HL-60 (cell line): ENCODE measurements at regions not wholly inside any gene's neighbourhood (a gene's known extent, or its start where the extent isn't known, plus 50 kb on each side); places are given as distances from the start of the nearest gene placed in this dataset.

Source experiments
- DNase-seq, 2 experiments: peaks; one replicate each; pipeline ENCODE4 v3.0.0-alpha.2; 2010 to 2020; ENCODE audit warnings: low read depth in 1 of 2, low spot score in 1 of 2
- H3K27ac ChIP-seq: fragments of 250-450 bp; sonication (Bioruptor Pico); replicated peaks from 2 replicates; pipeline ENCODE4 v1.5.1; 2020; ENCODE audit warnings: mild to moderate bottlenecking, moderate library complexity
- H3K27me3 ChIP-seq: fragments of 250-450 bp; sonication (Bioruptor Pico); 2 replicates; pipeline ENCODE4 v1.5.1; 2021; ENCODE audit warnings: mild to moderate bottlenecking, moderate library complexity; ENCODE audit not compliant: insufficient read depth, poor library complexity, severe bottlenecking
- H3K4me3 ChIP-seq: replicated peaks from 2 replicates; pipeline ENCODE4 v1.5.1; 2011; ENCODE audit warnings: mild to moderate bottlenecking, control low read depth, low read length; ENCODE audit not compliant: insufficient read depth
- CTCF ChIP-seq: IDR thresholded peaks from one replicate; pipeline ENCODE4 v1.5.1; 2011; ENCODE audit warnings: low read length, control low read depth, inconsistent platforms; ENCODE audit not compliant: insufficient read depth
- GABPA ChIP-seq: IDR thresholded peaks from 2 replicates; pipeline ENCODE4 v1.6.1; 2012; ENCODE audit warnings: low read depth
- POLR2AphosphoS5 ChIP-seq: IDR thresholded peaks from 2 replicates; pipeline ENCODE4 v1.6.1; 2012; ENCODE audit warnings: low read depth
- SPI1 ChIP-seq: IDR thresholded peaks from 2 replicates; pipeline ENCODE4 v1.6.1; 2012; ENCODE audit warnings: low read depth, mild to moderate bottlenecking, borderline replicate concordance
- TF ChIP-seq, protein P1 (sequence below): IDR thresholded peaks from 2 replicates; pipeline ENCODE4 v1.6.1; 2012; ENCODE audit warnings: low read depth; ENCODE audit not compliant: insufficient replicate concordance

GRCh38 chr16:54466233-54466632, 179.6 kb upstream of the IRX3 start:
- Histone ChIP-seq H3K27me3 (no peaks in the 10 kb centered on the region), H3K4me3 (no peak overlapping the region), H3K27ac (no peak overlapping the region)
- TF ChIP-seq, protein P1, sequence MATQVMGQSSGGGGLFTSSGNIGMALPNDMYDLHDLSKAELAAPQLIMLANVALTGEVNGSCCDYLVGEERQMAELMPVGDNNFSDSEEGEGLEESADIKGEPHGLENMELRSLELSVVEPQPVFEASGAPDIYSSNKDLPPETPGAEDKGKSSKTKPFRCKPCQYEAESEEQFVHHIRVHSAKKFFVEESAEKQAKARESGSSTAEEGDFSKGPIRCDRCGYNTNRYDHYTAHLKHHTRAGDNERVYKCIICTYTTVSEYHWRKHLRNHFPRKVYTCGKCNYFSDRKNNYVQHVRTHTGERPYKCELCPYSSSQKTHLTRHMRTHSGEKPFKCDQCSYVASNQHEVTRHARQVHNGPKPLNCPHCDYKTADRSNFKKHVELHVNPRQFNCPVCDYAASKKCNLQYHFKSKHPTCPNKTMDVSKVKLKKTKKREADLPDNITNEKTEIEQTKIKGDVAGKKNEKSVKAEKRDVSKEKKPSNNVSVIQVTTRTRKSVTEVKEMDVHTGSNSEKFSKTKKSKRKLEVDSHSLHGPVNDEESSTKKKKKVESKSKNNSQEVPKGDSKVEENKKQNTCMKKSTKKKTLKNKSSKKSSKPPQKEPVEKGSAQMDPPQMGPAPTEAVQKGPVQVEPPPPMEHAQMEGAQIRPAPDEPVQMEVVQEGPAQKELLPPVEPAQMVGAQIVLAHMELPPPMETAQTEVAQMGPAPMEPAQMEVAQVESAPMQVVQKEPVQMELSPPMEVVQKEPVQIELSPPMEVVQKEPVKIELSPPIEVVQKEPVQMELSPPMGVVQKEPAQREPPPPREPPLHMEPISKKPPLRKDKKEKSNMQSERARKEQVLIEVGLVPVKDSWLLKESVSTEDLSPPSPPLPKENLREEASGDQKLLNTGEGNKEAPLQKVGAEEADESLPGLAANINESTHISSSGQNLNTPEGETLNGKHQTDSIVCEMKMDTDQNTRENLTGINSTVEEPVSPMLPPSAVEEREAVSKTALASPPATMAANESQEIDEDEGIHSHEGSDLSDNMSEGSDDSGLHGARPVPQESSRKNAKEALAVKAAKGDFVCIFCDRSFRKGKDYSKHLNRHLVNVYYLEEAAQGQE: no peak
- no peak for TF ChIP-seq GABPA
- DNase-seq: no peak

DNA sequence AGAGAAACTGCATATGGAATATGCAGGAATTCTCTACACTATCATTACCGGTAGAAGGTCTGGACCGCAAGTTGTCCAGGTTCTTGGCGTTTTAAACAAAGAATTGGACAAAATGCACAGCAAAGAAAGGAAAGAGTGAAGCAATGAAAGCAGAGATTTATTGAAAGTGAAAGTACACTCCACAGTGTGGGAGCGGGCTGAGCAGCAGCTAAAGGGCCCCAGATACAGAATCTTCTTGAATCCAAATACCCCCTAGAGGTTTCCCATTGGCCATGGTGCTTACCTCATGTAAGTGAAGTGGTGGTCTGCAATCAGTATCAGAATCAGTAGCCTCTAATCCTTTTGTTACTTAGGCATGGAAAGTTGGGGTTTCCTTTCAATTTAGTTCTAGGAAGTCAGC, 178.5 kb upstream of the IRX3 start:
- TF ChIP-seq GABPA (no peak), POLR2AphosphoS5 (no peak), CTCF (no peak), SPI1 (no peak)
- TF ChIP-seq, protein P1: no peak
- no peak for DNase-seq

GRCh38 chr16:54462771-54463170, 176.2 kb upstream of the IRX3 start:
- Histone ChIP-seq H3K27ac (no peak overlapping the region), H3K4me3 (no peak overlapping the region), H3K27me3 (no peaks in the 10 kb centered on the region)
- TF ChIP-seq POLR2AphosphoS5: no peak
- no peak for DNase-seq

More for the DNA sequence above, 178.5 kb upstream of the IRX3 start:
- no peaks in the 10 kb centered on the region for H3K27me3 ChIP-seq
- no peak overlapping the region for H3K4me3 ChIP-seq
- no peak overlapping the region for H3K27ac ChIP-seq

GRCh38 chr16:54462151-54462651, 175.6 kb upstream of the IRX3 start:
- Histone ChIP-seq H3K27me3 (no peaks in the 10 kb centered on the region), H3K4me3 (no peak overlapping the region), H3K27ac (no peak overlapping the region)
- no peak for DNase-seq
- no peak for TF ChIP-seq CTCF
- TF ChIP-seq SPI1: no peak

- DNase-seq: no peak
- H3K27me3 ChIP-seq: no peaks in the 10 kb centered on the region
- no peak for TF ChIP-seq CTCF
- no peak for TF ChIP-seq POLR2AphosphoS5
- TF ChIP-seq SPI1: no peak
- TF ChIP-seq, protein P1: no peak
- TF ChIP-seq GABPA: no peak
- no peak overlapping the region for H3K4me3 ChIP-seq
- no peak overlapping the region for H3K27ac ChIP-seq
Observed at GRCh38 chr16:54460263-54460860, 173.8 kb upstream of the IRX3 start.
